ENCODE measurements at regions not wholly inside any gene's neighbourhood (a gene's known extent, or its start where the extent isn't known, plus 50 kb on each side); places are given as distances from the start of the nearest gene placed in this dataset.

DNA sequence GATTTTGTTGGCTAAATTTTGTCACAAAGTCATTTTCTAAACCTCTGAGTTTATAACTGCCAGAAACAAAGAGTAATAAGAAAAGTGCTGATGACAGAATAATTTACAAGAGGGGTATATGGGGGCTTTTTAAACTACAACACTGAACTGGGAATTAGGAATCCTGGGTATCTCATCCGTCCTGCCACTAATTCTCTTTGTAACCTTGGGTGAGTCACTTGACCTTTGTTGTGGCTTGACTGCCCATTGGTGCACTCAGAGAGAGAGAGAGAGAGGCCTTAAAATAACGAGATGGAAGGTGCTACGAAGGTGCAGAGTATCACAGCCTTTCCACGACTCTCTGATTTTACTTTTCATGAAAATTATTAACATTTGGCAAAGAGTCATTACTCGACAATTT lies 130.3 kb upstream of the CNTLN start:
- in situ Hi-C loops (cut with HindIII; ENCODE audit: extremely low pct_ligation_motif_present, low pct_unique_long_range_greater_than_20kb) (no loop called here), intact Hi-C loops (cut with micrococcal nuclease; ENCODE audit: unreplicated experiment) (no loop called here)
- Histone ChIP-seq H3K4me3 (replicated peaks in 1 of 3; ENCODE audit: insufficient read depth in 1 of 3, low read depth in 2 of 3, low read length in 3 of 3) (no peak overlapping the region), H3K9me3 (ENCODE audit: low read length) (no peaks in the 10 kb centered on the region; the same call in 1 of the 2 replicates), H4K20me1 (ENCODE audit: insufficient read depth, low read length) (no peaks in the 10 kb centered on the region), H3K27me3 (ENCODE audit: control insufficient read depth in 1 of 2, insufficient read depth in 2 of 2, low read length in 2 of 2) (no peaks in the 10 kb centered on the region), H3K79me2 (ENCODE audit: insufficient read depth, low read length) (no peaks in the 10 kb centered on the region), H3K4me2 (ENCODE audit: low read depth, low read length) (no peak overlapping the region), H3K27ac (ENCODE audit: extremely low read length, insufficient read depth, low read length) (no peak overlapping the region), H3K4me1 (ENCODE audit: insufficient read depth, low read length) (peaks cover 18% of the 10 kb centered on the region; the same call in 1 of the 2 replicates), H3K36me3 (replicated peaks in 1 of 2; ENCODE audit: control insufficient read depth in 1 of 2, insufficient read depth in 2 of 2, low read length in 2 of 2) (no peaks in the 10 kb centered on the region), H3K9ac (ENCODE audit: insufficient read depth, low read depth, low read length) (no peak overlapping the region), H2AFZ (ENCODE audit: low read length) (no peak overlapping the region)
- ATAC-seq (no peak), DNase-seq (ENCODE audit: low spot score) (no peak), FAIRE-seq (no peak)
- no TSS peak for BruUV-seq (replicated peaks)
- TF ChIP-seq MAFK (conservative IDR thresholded peaks at IDR 0.05 in 1 of 2, IDR thresholded peaks at IDR 0.05 in 1 of 2; ENCODE audit: low read length in 2 of 2), result 0 out of 4 replicates have a peak, but pooled peaks have one; percentile 0 to 5
- peak; percentile 55 for TF ChIP-seq FOSL2 (CRISPR knock-in tag; IDR thresholded peaks at IDR 0.05)
- TF ChIP-seq POLR2AphosphoS2 (IDR thresholded peaks at IDR 0.05; ENCODE audit: low read depth, low read length), result no peak
- TF ChIP-seq ZNF17 (CRISPR knock-in tag; IDR thresholded peaks at IDR 0.05), result no peak
- TF ChIP-seq NR2F6 (IDR thresholded peaks at IDR 0.05), result 0 out of 2 replicates have a peak, but pooled peaks have one; percentile 27
- no peak for TF ChIP-seq NR2F6 (CRISPR knock-in tag; IDR thresholded peaks at IDR 0.05)
- TF ChIP-seq ZNF563 (CRISPR knock-in tag; IDR thresholded peaks at IDR 0.05), result no peak
- 23% methylated on average over 5 of the region's 5 CpGs for WGBS (ENCODE audit: low lambda C conversion rate)
- POLR2A ChIA-PET, result no interaction called here
- CTCF ChIA-PET (ENCODE audit: low intra/inter-chr PET ratio, low total read pairs), result no interaction called here

DNA sequence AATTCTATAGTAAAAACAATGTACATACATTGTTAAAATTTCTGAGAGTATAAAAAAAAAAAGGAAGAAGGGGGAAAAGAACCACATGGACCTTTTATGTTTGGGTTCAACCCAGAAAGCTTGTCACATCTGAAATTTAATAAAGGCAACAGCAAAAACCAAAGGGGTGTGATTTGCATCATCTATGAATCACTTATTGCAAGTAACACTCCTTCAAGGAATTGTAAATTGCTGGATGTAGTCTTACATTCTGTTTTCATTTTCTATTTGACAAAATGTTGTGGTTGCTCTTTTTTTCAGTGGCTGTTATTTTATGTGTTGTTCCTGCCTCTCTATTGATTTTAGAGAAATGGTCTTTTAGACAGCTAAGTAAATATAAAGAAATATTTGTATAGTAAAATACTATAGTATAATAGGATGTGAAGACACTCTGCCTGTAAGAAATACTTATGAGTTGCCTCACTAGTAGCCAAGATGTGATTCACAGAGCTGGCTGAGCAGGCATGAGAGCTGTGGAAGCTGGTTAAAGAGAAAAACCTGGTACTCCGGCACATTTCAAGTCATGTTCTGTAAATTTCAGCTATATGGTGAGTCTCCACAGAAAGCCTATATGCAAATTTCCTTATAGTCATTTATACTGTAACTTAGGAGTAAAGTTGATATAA lies 131.1 kb upstream of the CNTLN start:
- Histone ChIP-seq H3K27me3 (ENCODE audit: control insufficient read depth in 1 of 2, insufficient read depth in 2 of 2, low read length in 2 of 2) (no peaks in the 10 kb centered on the region), H4K20me1 (ENCODE audit: insufficient read depth, low read length) (no peaks in the 10 kb centered on the region), H2AFZ (ENCODE audit: low read length) (no peak overlapping the region), H3K36me3 (replicated peaks in 1 of 2; ENCODE audit: control insufficient read depth in 1 of 2, insufficient read depth in 2 of 2, low read length in 2 of 2) (no peaks in the 10 kb centered on the region), H3K4me2 (ENCODE audit: low read depth, low read length) (no peak overlapping the region), H3K4me3 (replicated peaks in 1 of 3; ENCODE audit: insufficient read depth in 1 of 3, low read depth in 2 of 3, low read length in 3 of 3) (no peak overlapping the region), H3K9ac (ENCODE audit: insufficient read depth, low read depth, low read length) (no peak overlapping the region), H3K9me3 (ENCODE audit: low read length) (peaks cover under 1% of the 10 kb centered on the region; the same call in 1 of the 2 replicates), H3K4me1 (ENCODE audit: insufficient read depth, low read length) (peaks cover 18% of the 10 kb centered on the region; the same call in 1 of the 2 replicates), H3K27ac (ENCODE audit: extremely low read length, insufficient read depth, low read length) (no peak overlapping the region), H3K79me2 (ENCODE audit: insufficient read depth, low read length) (no peaks in the 10 kb centered on the region)
- no peak for FAIRE-seq
- CTCF ChIA-PET (ENCODE audit: low intra/inter-chr PET ratio, low total read pairs), result no interaction called here
- 82% methylated on average over 1 of the region's 1 CpG for WGBS (ENCODE audit: low lambda C conversion rate)
- POLR2A ChIA-PET, result no interaction called here
- BruUV-seq (replicated peaks), result no TSS peak
- in situ Hi-C loops (cut with HindIII; ENCODE audit: extremely low pct_ligation_motif_present, low pct_unique_long_range_greater_than_20kb), result no loop called here
- no peak for DNase-seq (ENCODE audit: low spot score)
- intact Hi-C loops (cut with micrococcal nuclease; ENCODE audit: unreplicated experiment), result no loop called here
- no peak for ATAC-seq
- TF ChIP-seq MAFK (conservative IDR thresholded peaks at IDR 0.05 in 1 of 2, IDR thresholded peaks at IDR 0.05 in 1 of 2; ENCODE audit: low read length in 2 of 2) (no peak), ZNF776 (CRISPR knock-in tag; IDR thresholded peaks at IDR 0.05) (no peak), ONECUT2 (CRISPR knock-in tag; IDR thresholded peaks at IDR 0.05) (no peak), PRPF4 (IDR thresholded peaks at IDR 0.05; ENCODE audit: low read depth, low read length, poor library complexity, severe bottlenecking) (no peak), ZNF7 (CRISPR knock-in tag; IDR thresholded peaks at IDR 0.05) (no peak), JDP2 (CRISPR knock-in tag; IDR thresholded peaks at IDR 0.05; ENCODE audit: borderline replicate concordance) (no peak)
- TF ChIP-seq, protein P1, sequence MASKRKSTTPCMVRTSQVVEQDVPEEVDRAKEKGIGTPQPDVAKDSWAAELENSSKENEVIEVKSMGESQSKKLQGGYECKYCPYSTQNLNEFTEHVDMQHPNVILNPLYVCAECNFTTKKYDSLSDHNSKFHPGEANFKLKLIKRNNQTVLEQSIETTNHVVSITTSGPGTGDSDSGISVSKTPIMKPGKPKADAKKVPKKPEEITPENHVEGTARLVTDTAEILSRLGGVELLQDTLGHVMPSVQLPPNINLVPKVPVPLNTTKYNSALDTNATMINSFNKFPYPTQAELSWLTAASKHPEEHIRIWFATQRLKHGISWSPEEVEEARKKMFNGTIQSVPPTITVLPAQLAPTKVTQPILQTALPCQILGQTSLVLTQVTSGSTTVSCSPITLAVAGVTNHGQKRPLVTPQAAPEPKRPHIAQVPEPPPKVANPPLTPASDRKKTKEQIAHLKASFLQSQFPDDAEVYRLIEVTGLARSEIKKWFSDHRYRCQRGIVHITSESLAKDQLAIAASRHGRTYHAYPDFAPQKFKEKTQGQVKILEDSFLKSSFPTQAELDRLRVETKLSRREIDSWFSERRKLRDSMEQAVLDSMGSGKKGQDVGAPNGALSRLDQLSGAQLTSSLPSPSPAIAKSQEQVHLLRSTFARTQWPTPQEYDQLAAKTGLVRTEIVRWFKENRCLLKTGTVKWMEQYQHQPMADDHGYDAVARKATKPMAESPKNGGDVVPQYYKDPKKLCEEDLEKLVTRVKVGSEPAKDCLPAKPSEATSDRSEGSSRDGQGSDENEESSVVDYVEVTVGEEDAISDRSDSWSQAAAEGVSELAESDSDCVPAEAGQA (IDR thresholded peaks at IDR 0.05; ENCODE audit: low read depth), result no peak
- TF ChIP-seq, protein P1 (CRISPR knock-in tag; IDR thresholded peaks at IDR 0.05; ENCODE audit: borderline replicate concordance), result no peak
